C4-2B (cell line): ENCODE measurements at regions not wholly inside any gene's neighbourhood (a gene's known extent, or its start where the extent isn't known, plus 50 kb on each side); places are given as distances from the start of the nearest gene placed in this dataset.
"Not testable (repeated sequence)": the region's sequence is repeated elsewhere in the genome, so short reads cannot be mapped to it uniquely, and the experiment has no call there.

Experiments used
- ZFX ChIP-seq: fragments of 450-650 bp; IDR thresholded peaks from 2 replicates; pipeline ENCODE4 v1.6.1; 2017
- TF ChIP-seq, protein P1 (sequence below): fragments of 450-650 bp; conservative IDR thresholded peaks from 2 replicates; pipeline ENCODE4 v1.5.1; 2017; ENCODE audit warnings: mild to moderate bottlenecking

DNA sequence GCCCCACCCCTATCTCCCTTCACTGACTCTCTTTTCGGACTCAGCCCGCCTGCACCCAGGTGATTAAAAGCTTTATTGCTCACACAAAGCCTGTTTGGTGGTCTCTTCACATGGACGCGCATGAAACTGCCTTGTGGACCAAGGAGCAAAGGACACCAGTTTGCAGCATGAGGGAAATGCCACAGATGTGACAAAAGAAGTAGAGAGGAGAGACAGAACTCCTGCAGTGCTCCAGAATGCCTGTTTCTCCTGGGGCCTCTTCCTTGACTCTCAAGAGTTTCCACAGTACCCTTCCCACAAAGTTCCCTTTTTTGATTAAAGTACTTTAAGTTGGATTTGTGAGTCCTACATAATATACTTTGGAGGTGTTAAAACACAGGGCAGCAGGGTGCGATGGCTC, 65.1 kb upstream of the MAML3 start:
- TF ChIP-seq, protein P1, sequence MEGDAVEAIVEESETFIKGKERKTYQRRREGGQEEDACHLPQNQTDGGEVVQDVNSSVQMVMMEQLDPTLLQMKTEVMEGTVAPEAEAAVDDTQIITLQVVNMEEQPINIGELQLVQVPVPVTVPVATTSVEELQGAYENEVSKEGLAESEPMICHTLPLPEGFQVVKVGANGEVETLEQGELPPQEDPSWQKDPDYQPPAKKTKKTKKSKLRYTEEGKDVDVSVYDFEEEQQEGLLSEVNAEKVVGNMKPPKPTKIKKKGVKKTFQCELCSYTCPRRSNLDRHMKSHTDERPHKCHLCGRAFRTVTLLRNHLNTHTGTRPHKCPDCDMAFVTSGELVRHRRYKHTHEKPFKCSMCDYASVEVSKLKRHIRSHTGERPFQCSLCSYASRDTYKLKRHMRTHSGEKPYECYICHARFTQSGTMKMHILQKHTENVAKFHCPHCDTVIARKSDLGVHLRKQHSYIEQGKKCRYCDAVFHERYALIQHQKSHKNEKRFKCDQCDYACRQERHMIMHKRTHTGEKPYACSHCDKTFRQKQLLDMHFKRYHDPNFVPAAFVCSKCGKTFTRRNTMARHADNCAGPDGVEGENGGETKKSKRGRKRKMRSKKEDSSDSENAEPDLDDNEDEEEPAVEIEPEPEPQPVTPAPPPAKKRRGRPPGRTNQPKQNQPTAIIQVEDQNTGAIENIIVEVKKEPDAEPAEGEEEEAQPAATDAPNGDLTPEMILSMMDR, result not testable (repeated sequence)
- TF ChIP-seq ZFX, result not testable (repeated sequence)
